ENCODE measurements at regions not wholly inside any gene's neighbourhood (a gene's known extent, or its start where the extent isn't known, plus 50 kb on each side); places are given as distances from the start of the nearest gene placed in this dataset.

GRCh38 chr7:52980129-52980528 is 55.3 kb upstream of the POM121L12 start:
- H3K4me1 ChIP-seq (ENCODE audit: control insufficient read depth in 2 of 2, insufficient read depth in 2 of 2, low read length in 2 of 2): no peaks in the 10 kb centered on the region
- H3K36me3 ChIP-seq (ENCODE audit: control insufficient read depth in 2 of 2, insufficient read depth in 2 of 2, low read length in 2 of 2): no peaks in the 10 kb centered on the region
- peaks cover 0 to under 1% of the 10 kb centered on the region in 2 donors for H3K9me3 ChIP-seq (ENCODE audit: control insufficient read depth in 2 of 2, low read length in 2 of 2)
- H3K4me3 ChIP-seq (ENCODE audit: low read length in 2 of 2): no peak overlapping the region
- no peak overlapping the region for H3K9ac ChIP-seq (ENCODE audit: low read depth in 1 of 2, low read length in 2 of 2)
- no peak overlapping the region for H3K27ac ChIP-seq (ENCODE audit: low read depth in 2 of 2, low read length in 2 of 2)
- no peaks in the 10 kb centered on the region for H3K27me3 ChIP-seq (ENCODE audit: control insufficient read depth in 2 of 2, insufficient read depth in 2 of 2, low read length in 2 of 2)

DNA sequence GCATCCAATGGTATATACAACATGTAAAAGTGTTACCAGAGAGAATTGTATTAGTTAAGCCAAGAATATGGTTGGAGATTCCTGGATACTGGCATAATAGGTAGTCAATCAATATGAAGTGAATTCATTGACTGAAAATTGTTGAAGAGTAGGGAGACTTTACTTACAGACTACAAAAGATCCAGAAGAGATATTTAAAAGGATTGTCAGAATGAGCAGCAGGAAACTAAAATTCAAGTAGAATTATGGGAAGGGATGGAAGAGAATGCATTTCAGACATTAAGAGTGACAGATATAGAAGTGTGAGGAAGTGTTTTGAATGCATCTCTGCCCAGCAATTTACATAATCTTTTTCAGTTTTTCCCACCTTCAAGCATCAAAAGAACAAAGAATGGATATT is 62.3 kb upstream of the POM121L12 start:
- no peak overlapping the region for H3K9ac ChIP-seq (ENCODE audit: low read depth in 1 of 2, low read length in 2 of 2)
- H3K36me3 ChIP-seq (ENCODE audit: control insufficient read depth in 2 of 2, insufficient read depth in 2 of 2, low read length in 2 of 2): no peaks in the 10 kb centered on the region
- no peaks in the 10 kb centered on the region for H3K27me3 ChIP-seq (ENCODE audit: control insufficient read depth in 2 of 2, insufficient read depth in 2 of 2, low read length in 2 of 2)
- H3K4me3 ChIP-seq (ENCODE audit: low read length in 2 of 2): no peak overlapping the region
- H3K4me1 ChIP-seq (ENCODE audit: control insufficient read depth in 2 of 2, insufficient read depth in 2 of 2, low read length in 2 of 2): no peaks in the 10 kb centered on the region
- H3K9me3 ChIP-seq (ENCODE audit: control insufficient read depth in 2 of 2, low read length in 2 of 2): no peaks in the 10 kb centered on the region
- H3K27ac ChIP-seq (ENCODE audit: low read depth in 2 of 2, low read length in 2 of 2): no peak overlapping the region

GRCh38 chr7:52962402-52963076 is 72.9 kb upstream of the POM121L12 start:
- Histone ChIP-seq H3K9me3 (ENCODE audit: control insufficient read depth in 2 of 2, low read length in 2 of 2) (no peaks in the 10 kb centered on the region), H3K27ac (ENCODE audit: low read depth in 2 of 2, low read length in 2 of 2) (no peak overlapping the region), H3K27me3 (ENCODE audit: control insufficient read depth in 2 of 2, insufficient read depth in 2 of 2, low read length in 2 of 2) (no peaks in the 10 kb centered on the region), H3K4me1 (ENCODE audit: control insufficient read depth in 2 of 2, insufficient read depth in 2 of 2, low read length in 2 of 2) (no peaks in the 10 kb centered on the region), H3K36me3 (ENCODE audit: control insufficient read depth in 2 of 2, insufficient read depth in 2 of 2, low read length in 2 of 2) (no peaks in the 10 kb centered on the region), H3K9ac (ENCODE audit: low read depth in 1 of 2, low read length in 2 of 2) (no peak overlapping the region), H3K4me3 (ENCODE audit: low read length in 2 of 2) (no peak overlapping the region)

DNA sequence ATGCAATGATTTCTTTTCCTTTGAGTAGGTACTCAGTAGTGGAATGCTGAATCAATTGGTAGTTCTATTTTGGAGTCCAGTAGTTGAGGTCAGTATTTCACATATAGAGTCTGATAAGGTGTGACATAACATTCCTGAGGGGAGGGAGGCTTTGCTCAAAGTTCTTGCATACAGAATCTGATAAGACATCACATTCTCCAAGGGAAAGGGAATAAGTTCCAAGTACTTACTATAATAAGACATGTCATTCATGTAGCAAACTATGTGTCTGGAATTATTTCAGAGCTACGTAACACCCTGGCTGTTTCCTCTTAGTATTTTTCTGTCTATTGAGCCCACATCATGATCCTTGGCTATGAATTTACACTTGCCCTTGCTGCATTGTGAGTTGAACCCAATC is 74.3 kb upstream of the POM121L12 start:
- Histone ChIP-seq H3K4me1 (ENCODE audit: control insufficient read depth in 2 of 2, insufficient read depth in 2 of 2, low read length in 2 of 2) (no peaks in the 10 kb centered on the region), H3K27ac (ENCODE audit: low read depth in 2 of 2, low read length in 2 of 2) (no peak overlapping the region), H3K36me3 (ENCODE audit: control insufficient read depth in 2 of 2, insufficient read depth in 2 of 2, low read length in 2 of 2) (no peaks in the 10 kb centered on the region), H3K27me3 (ENCODE audit: control insufficient read depth in 2 of 2, insufficient read depth in 2 of 2, low read length in 2 of 2) (no peaks in the 10 kb centered on the region), H3K4me3 (ENCODE audit: low read length in 2 of 2) (no peak overlapping the region), H3K9ac (ENCODE audit: low read depth in 1 of 2, low read length in 2 of 2) (no peak overlapping the region), H3K9me3 (ENCODE audit: control insufficient read depth in 2 of 2, low read length in 2 of 2) (no peaks in the 10 kb centered on the region)

DNA sequence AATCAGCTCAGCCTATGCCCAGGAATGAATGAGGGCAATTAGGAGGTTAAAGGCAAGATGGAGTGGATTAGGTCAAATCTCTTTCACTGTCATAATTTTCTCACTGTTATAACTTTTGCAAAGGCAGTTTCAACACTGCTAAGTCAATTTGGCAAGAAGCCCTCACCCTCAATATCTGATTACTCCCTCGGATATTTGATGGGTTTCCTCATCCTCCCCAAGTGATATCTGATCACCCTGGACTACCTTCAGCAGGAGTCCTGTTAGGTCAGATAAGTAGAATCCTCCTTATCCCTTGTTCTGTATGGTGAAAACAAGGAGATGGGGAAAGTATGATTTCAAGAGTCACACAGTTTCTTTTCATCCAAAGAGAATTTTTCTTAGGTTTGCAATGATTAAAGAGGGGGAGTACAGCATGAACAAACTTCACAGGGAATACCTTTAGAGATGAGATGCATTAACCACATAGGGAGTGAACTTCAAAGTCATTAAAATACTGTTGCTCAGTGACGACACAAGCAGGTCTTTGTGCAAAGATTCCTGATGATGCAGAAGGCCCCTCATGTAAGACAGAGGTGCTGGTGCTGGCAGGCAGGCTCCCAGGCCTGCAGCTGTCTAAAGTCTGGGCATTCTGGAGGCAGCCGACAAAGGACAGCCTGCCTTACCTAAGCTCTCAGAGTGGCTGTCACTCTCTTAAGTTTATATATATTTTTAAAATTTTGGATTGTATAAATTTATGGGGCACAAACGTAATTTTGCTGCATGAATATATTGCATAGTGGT is 75.4 kb upstream of the POM121L12 start:
- no peaks in the 10 kb centered on the region for H3K27me3 ChIP-seq (ENCODE audit: control insufficient read depth in 2 of 2, insufficient read depth in 2 of 2, low read length in 2 of 2)
- no peak overlapping the region for H3K27ac ChIP-seq (ENCODE audit: low read depth in 2 of 2, low read length in 2 of 2)
- H3K4me3 ChIP-seq (ENCODE audit: low read length in 2 of 2): no peak overlapping the region
- no peak overlapping the region for H3K9ac ChIP-seq (ENCODE audit: low read depth in 1 of 2, low read length in 2 of 2)
- H3K9me3 ChIP-seq (ENCODE audit: control insufficient read depth in 2 of 2, low read length in 2 of 2): no peaks in the 10 kb centered on the region
- peaks cover 0 to 2% of the 10 kb centered on the region in 2 donors for H3K4me1 ChIP-seq (ENCODE audit: control insufficient read depth in 2 of 2, insufficient read depth in 2 of 2, low read length in 2 of 2)
- no peaks in the 10 kb centered on the region for H3K36me3 ChIP-seq (ENCODE audit: control insufficient read depth in 2 of 2, insufficient read depth in 2 of 2, low read length in 2 of 2)

DNA sequence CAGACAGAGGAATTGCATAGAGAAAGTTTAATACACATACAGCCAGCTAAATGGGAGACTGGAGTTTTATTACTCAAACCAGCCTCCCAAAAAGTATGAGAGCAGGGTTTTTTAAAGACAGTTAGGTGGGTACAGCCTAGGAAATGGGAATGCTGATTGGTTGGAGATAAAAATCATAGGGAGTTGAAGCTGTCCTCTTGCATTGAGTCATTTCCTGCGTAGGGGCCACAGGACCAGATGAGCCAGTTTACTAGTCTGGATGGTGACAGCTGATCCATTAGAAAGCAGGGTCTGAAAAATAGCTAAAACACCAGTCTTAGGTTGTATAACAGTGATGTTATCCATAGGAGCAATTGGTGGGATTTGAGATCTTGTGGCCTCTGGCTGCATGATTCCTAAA is 76.1 kb upstream of the POM121L12 start:
- Histone ChIP-seq H3K27ac (ENCODE audit: low read depth in 2 of 2, low read length in 2 of 2) (no peak overlapping the region), H3K36me3 (ENCODE audit: control insufficient read depth in 2 of 2, insufficient read depth in 2 of 2, low read length in 2 of 2) (no peaks in the 10 kb centered on the region), H3K9me3 (ENCODE audit: control insufficient read depth in 2 of 2, low read length in 2 of 2) (no peaks in the 10 kb centered on the region), H3K27me3 (ENCODE audit: control insufficient read depth in 2 of 2, insufficient read depth in 2 of 2, low read length in 2 of 2) (no peaks in the 10 kb centered on the region), H3K4me3 (ENCODE audit: low read length in 2 of 2) (no peak overlapping the region), H3K9ac (ENCODE audit: low read depth in 1 of 2, low read length in 2 of 2) (no peak overlapping the region), H3K4me1 (ENCODE audit: control insufficient read depth in 2 of 2, insufficient read depth in 2 of 2, low read length in 2 of 2) (peaks cover 0 to 2% of the 10 kb centered on the region in 2 donors)

DNA sequence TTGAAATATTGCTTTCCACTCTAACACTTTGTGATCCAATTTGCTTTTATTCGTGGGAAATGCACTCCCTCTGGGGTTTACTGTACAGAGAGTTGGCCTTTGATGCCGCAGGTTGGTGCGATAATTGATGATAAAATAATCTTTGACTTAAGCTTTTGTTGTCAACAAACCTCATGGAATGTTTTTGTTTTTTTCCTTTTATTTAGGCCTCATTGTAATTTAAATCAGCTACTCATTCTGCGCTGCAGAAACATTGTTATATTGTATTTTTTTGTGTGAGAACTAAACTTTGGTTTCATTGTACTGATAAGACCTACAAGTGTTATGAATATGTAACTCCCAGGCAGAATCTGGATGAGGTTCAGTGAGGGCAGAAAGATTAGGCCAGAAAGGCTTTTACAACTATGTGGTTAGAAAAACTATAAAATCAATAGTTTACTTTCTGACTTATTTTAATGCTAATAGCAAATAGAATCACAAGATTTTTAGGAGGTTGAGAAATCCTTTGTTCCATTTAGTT is 76.8 kb upstream of the POM121L12 start:
- no peaks in the 10 kb centered on the region for H3K27me3 ChIP-seq (ENCODE audit: control insufficient read depth in 2 of 2, insufficient read depth in 2 of 2, low read length in 2 of 2)
- H3K9ac ChIP-seq (ENCODE audit: low read depth in 1 of 2, low read length in 2 of 2): no peak overlapping the region
- H3K4me1 ChIP-seq (ENCODE audit: control insufficient read depth in 2 of 2, insufficient read depth in 2 of 2, low read length in 2 of 2): peaks cover 0 to 2% of the 10 kb centered on the region in 2 donors
- no peak overlapping the region for H3K27ac ChIP-seq (ENCODE audit: low read depth in 2 of 2, low read length in 2 of 2)
- no peak overlapping the region for H3K4me3 ChIP-seq (ENCODE audit: low read length in 2 of 2)
- H3K9me3 ChIP-seq (ENCODE audit: control insufficient read depth in 2 of 2, low read length in 2 of 2): no peaks in the 10 kb centered on the region
- no peaks in the 10 kb centered on the region for H3K36me3 ChIP-seq (ENCODE audit: control insufficient read depth in 2 of 2, insufficient read depth in 2 of 2, low read length in 2 of 2)

- Histone ChIP-seq H3K9ac (ENCODE audit: low read depth in 1 of 2, low read length in 2 of 2) (no peak overlapping the region), H3K36me3 (ENCODE audit: control insufficient read depth in 2 of 2, insufficient read depth in 2 of 2, low read length in 2 of 2) (no peaks in the 10 kb centered on the region), H3K27me3 (ENCODE audit: control insufficient read depth in 2 of 2, insufficient read depth in 2 of 2, low read length in 2 of 2) (no peaks in the 10 kb centered on the region), H3K4me1 (ENCODE audit: control insufficient read depth in 2 of 2, insufficient read depth in 2 of 2, low read length in 2 of 2) (peaks cover 0 to 2% of the 10 kb centered on the region in 2 donors), H3K27ac (ENCODE audit: low read depth in 2 of 2, low read length in 2 of 2) (no peak overlapping the region), H3K9me3 (ENCODE audit: control insufficient read depth in 2 of 2, low read length in 2 of 2) (no peaks in the 10 kb centered on the region), H3K4me3 (ENCODE audit: low read length in 2 of 2) (no peak overlapping the region)
Measured at GRCh38 chr7:52956379-52956915, 79.0 kb upstream of the POM121L12 start.

- Histone ChIP-seq H3K4me1 (ENCODE audit: control insufficient read depth in 2 of 2, insufficient read depth in 2 of 2, low read length in 2 of 2) (peaks cover 0 to 2% of the 10 kb centered on the region in 2 donors), H3K36me3 (ENCODE audit: control insufficient read depth in 2 of 2, insufficient read depth in 2 of 2, low read length in 2 of 2) (no peaks in the 10 kb centered on the region), H3K9me3 (ENCODE audit: control insufficient read depth in 2 of 2, low read length in 2 of 2) (no peaks in the 10 kb centered on the region), H3K27me3 (ENCODE audit: control insufficient read depth in 2 of 2, insufficient read depth in 2 of 2, low read length in 2 of 2) (no peaks in the 10 kb centered on the region), H3K27ac (ENCODE audit: low read depth in 2 of 2, low read length in 2 of 2) (no peak overlapping the region), H3K9ac (ENCODE audit: low read depth in 1 of 2, low read length in 2 of 2) (no peak overlapping the region), H3K4me3 (ENCODE audit: low read length in 2 of 2) (no peak overlapping the region)
Measured at GRCh38 chr7:52955522-52955921, 79.9 kb upstream of the POM121L12 start.

GRCh38 chr7:52944921-52945320 is 90.5 kb upstream of the POM121L12 start:
- Histone ChIP-seq H3K9ac (ENCODE audit: low read depth in 1 of 2, low read length in 2 of 2) (no peak overlapping the region), H3K4me3 (ENCODE audit: low read length in 2 of 2) (no peak overlapping the region), H3K36me3 (ENCODE audit: control insufficient read depth in 2 of 2, insufficient read depth in 2 of 2, low read length in 2 of 2) (no peaks in the 10 kb centered on the region), H3K4me1 (ENCODE audit: control insufficient read depth in 2 of 2, insufficient read depth in 2 of 2, low read length in 2 of 2) (peaks cover 0 to 2% of the 10 kb centered on the region in 2 donors), H3K27me3 (ENCODE audit: control insufficient read depth in 2 of 2, insufficient read depth in 2 of 2, low read length in 2 of 2) (no peaks in the 10 kb centered on the region), H3K27ac (ENCODE audit: low read depth in 2 of 2, low read length in 2 of 2) (no peak overlapping the region), H3K9me3 (ENCODE audit: control insufficient read depth in 2 of 2, low read length in 2 of 2) (no peaks in the 10 kb centered on the region)
